ENCODE measurements at regions not wholly inside any gene's neighbourhood (a gene's known extent, or its start where the extent isn't known, plus 50 kb on each side); places are given as distances from the start of the nearest gene placed in this dataset.

GRCh38 chr20:39112178-39112743, 150.1 kb downstream of the DHX35 start:
- no peak for TF ChIP-seq EZH2 (IDR thresholded peaks at IDR 0.05; ENCODE audit: borderline replicate concordance)
- TF ChIP-seq EZH2phosphoT487 (IDR thresholded peaks at IDR 0.05; ENCODE audit: low read depth, severe bottlenecking, unreplicated experiment): no peak
